A673 (cell line): ENCODE measurements at regions not wholly inside any gene's neighbourhood (a gene's known extent, or its start where the extent isn't known, plus 50 kb on each side); places are given as distances from the start of the nearest gene placed in this dataset.
"Not testable (repeated sequence)": the region's sequence is repeated elsewhere in the genome, so short reads cannot be mapped to it uniquely, and the experiment has no call there.

Experiments
- BruUV-seq: library from RNA; stranded (reverse); fragments of 400-500 nt; replicated peaks from 2 replicates; lab custom pipeline; 2021; lab: Mats Ljungman, UMichigan
- CTCF ChIA-PET: fragments of 300-600 bp; sonication (Branson Sonifier 250); formaldehyde crosslinking; loops from one replicate; lab custom pipeline; 2022; ENCODE audit warnings: antibody characterized with exemption; lab: Charles Lee
- POLR2A ChIA-PET: fragments of 300-600 bp; sonication (Branson Sonifier 250); formaldehyde crosslinking; loops from one replicate; lab custom pipeline; 2022; ENCODE audit warnings: antibody characterized with exemption; ENCODE audit not compliant: low non-redundant PET; lab: Charles Lee
- DNase-seq: peaks from one replicate; pipeline ENCODE4 v3.0.0-alpha.2; 2015; ENCODE audit warnings: low spot score
- H3K27ac ChIP-seq: fragments of 200-600 bp; sonication (generic); 2 replicates; pipeline ENCODE4 v1.5.1; 2016; ENCODE audit warnings: mixed run types, low read depth, mild to moderate bottlenecking, mixed read lengths, antibody characterized with exemption, low read length; ENCODE audit not compliant: poor library complexity, severe bottlenecking
- H3K27me3 ChIP-seq: fragments of 200-600 bp; sonication (generic); replicated peaks from 2 replicates; pipeline ENCODE4 v1.6.1; 2017; ENCODE audit warnings: mixed run types, low read depth, mild to moderate bottlenecking, mixed read lengths, antibody characterized with exemption, low read length; ENCODE audit not compliant: insufficient read depth, poor library complexity
- H3K36me3 ChIP-seq: fragments of 200-600 bp; sonication (generic); 2 replicates; pipeline ENCODE4 v1.6.1; 2016; ENCODE audit warnings: mixed run types, mild to moderate bottlenecking, mixed read lengths, antibody characterized with exemption, low read length; ENCODE audit not compliant: insufficient read depth, poor library complexity, severe bottlenecking
- H3K4me1 ChIP-seq: fragments of 200-600 bp; sonication (generic); 2 replicates; pipeline ENCODE4 v1.6.1; 2017; ENCODE audit warnings: mixed run types, mild to moderate bottlenecking, mixed read lengths, antibody characterized with exemption, low read length; ENCODE audit not compliant: insufficient read depth, poor library complexity, severe bottlenecking
- H3K4me3 ChIP-seq: fragments of 200-600 bp; sonication (generic); 2 replicates; pipeline ENCODE4 v1.5.1; 2016; ENCODE audit warnings: low read depth, mixed run types, mild to moderate bottlenecking, mixed read lengths, low read length; ENCODE audit not compliant: poor library complexity, severe bottlenecking
- H3K9me3 ChIP-seq: fragments of 200-600 bp; sonication (generic); 2 replicates; pipeline ENCODE4 v1.6.1; 2016; ENCODE audit warnings: mixed run types, low read depth, mild to moderate bottlenecking, mixed read lengths, antibody characterized with exemption, low read length; ENCODE audit not compliant: poor library complexity, severe bottlenecking
- CTCF ChIP-seq: fragments of 300-800, 200-600 bp; sonication (generic); conservative IDR thresholded peaks from 2 replicates; pipeline ENCODE4 v1.5.1; 2017; ENCODE audit warnings: low read depth, mild to moderate bottlenecking, antibody characterized with exemption, low read length, moderate library complexity, mixed read lengths
- EZH2 ChIP-seq: fragments of 200-600 bp; sonication (generic); IDR thresholded peaks from 2 replicates; pipeline ENCODE4 v1.6.1; 2017; ENCODE audit warnings: borderline replicate concordance, low read depth, mild to moderate bottlenecking, mixed read lengths, antibody characterized with exemption, low read length; ENCODE audit not compliant: poor library complexity, severe bottlenecking
- intact Hi-C: fragments of 100-400 bp; cut with micrococcal nuclease; formaldehyde crosslinking; loops from one replicate; pipeline ENCODE4 v1.10.0; 2022; ENCODE audit not compliant: unreplicated experiment

GRCh38 chr18:59848002-59848401 is 51.8 kb upstream of the PMAIP1 start:
- intact Hi-C loops: no loop called here

DNA sequence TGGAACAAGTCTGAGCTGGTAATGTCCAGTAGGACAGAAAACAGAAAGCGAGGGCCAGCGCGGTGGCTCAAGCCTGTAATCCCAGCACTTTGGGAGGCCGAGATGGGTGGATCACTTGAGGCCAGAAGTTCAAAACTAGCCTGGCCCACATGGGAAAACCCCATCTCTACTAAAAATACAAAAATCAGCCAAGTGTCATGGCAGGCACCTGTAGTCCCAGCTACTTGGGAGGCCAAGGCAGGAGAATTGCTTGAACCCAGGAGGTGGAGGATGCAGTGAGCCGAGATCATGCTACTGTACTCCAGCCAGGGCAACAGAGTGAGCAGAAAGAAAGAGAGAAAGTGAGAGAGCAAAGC is 52.3 kb upstream of the PMAIP1 start:
- H3K27me3 ChIP-seq, H3K9me3 ChIP-seq, intact Hi-C loops, POLR2A ChIA-PET, BruUV-seq, DNase-seq, H3K4me3 ChIP-seq, H3K4me1 ChIP-seq, H3K36me3 ChIP-seq, H3K27ac ChIP-seq, CTCF ChIA-PET: not testable (repeated sequence)

More at GRCh38 chr18:59848002-59848401, 51.8 kb upstream of the PMAIP1 start:
- Histone ChIP-seq H3K27me3 (no peaks in the 10 kb centered on the region), H3K4me1 (no peaks in the 10 kb centered on the region), H3K9me3 (no peaks in the 10 kb centered on the region), H3K4me3 (no peak overlapping the region), H3K27ac (no peak overlapping the region), H3K36me3 (no peaks in the 10 kb centered on the region)
- no peak for TF ChIP-seq EZH2
- no peak for TF ChIP-seq CTCF
- DNase-seq: no peak
- ChIA-PET CTCF (no interaction called here), POLR2A (no interaction called here)
- no TSS peak for BruUV-seq

GRCh38 chr18:59846814-59847490 is 52.8 kb upstream of the PMAIP1 start:
- Histone ChIP-seq H3K27me3 (no peaks in the 10 kb centered on the region), H3K4me3 (no peak overlapping the region), H3K27ac (no peak overlapping the region), H3K9me3 (no peaks in the 10 kb centered on the region), H3K4me1 (no peaks in the 10 kb centered on the region), H3K36me3 (no peaks in the 10 kb centered on the region)
- BruUV-seq: no TSS peak
- ChIA-PET CTCF (no interaction called here), POLR2A (no interaction called here)
- TF ChIP-seq CTCF: no peak
- no peak for DNase-seq
- intact Hi-C loops: no loop called here

DNA sequence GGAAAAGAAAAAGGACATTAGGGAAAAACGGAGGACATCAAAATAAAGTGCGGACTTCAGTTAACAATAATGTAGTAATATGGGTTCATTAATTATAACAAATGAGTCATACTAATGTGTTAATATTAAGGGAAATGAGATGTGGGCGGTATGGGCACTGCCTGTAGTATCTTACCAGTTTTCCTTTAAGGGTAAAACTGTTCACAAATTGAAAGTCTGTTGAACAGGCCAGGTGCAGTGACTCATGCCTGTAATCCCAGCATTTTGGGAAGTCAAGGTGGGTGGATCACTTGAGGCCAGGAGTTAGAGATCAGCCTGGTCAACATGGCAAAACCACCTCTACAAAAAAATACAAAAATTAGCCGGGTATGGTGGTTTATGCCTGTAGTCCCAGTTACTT is 56.8 kb upstream of the PMAIP1 start:
- TF ChIP-seq CTCF (no peak), EZH2 (no peak)
- H3K36me3 ChIP-seq: no peaks in the 10 kb centered on the region
- H3K27ac ChIP-seq: no peak overlapping the region
- H3K4me3 ChIP-seq: no peak overlapping the region
- no peaks in the 10 kb centered on the region for H3K27me3 ChIP-seq
- intact Hi-C loops: loop anchor here (5.0 kb wide), 1 partner anchor 134 kb away; no protein-coding TSS in a partner anchor
- CTCF ChIA-PET: no interaction called here
- H3K9me3 ChIP-seq: no peaks in the 10 kb centered on the region
- no peak for DNase-seq
- POLR2A ChIA-PET: no interaction called here
- H3K4me1 ChIP-seq: no peaks in the 10 kb centered on the region
- no TSS peak for BruUV-seq
